HG02973 (cell line): ENCODE measurements at regions not wholly inside any gene's neighbourhood (a gene's known extent, or its start where the extent isn't known, plus 50 kb on each side); places are given as distances from the start of the nearest gene placed in this dataset.

Source experiments
- ATAC-seq: cut with Tn5 transposase; IDR thresholded peaks from one replicate; pipeline ENCODE4 v1.9.1; 2021; ENCODE audit warnings: moderate library complexity; ENCODE audit not compliant: unreplicated experiment

GRCh38 chr10:123518765-123519164, 147.4 kb upstream of the GPR26 start:
- ATAC-seq: no peak

- ATAC-seq: no peak
Measured at GRCh38 chr10:123519861-123520260, 146.3 kb upstream of the GPR26 start.

GRCh38 chr10:123521076-123521475, 145.1 kb upstream of the GPR26 start:
- ATAC-seq: no peak

- no peak for ATAC-seq
Measured at GRCh38 chr10:123521556-123521955, 144.6 kb upstream of the GPR26 start.

GRCh38 chr10:123522702-123523312, 143.3 kb upstream of the GPR26 start:
- ATAC-seq: no peak

- no peak for ATAC-seq
Measured at GRCh38 chr10:123523833-123524232, 142.3 kb upstream of the GPR26 start.

- ATAC-seq: no peak
Measured at GRCh38 chr10:123526356-123527064, 139.6 kb upstream of the GPR26 start.

GRCh38 chr10:123527151-123527550, 139.0 kb upstream of the GPR26 start:
- no peak for ATAC-seq

- ATAC-seq: no peak
Measured at GRCh38 chr10:123529146-123529760, 136.9 kb upstream of the GPR26 start.

GRCh38 chr10:123530166-123530870, 135.8 kb upstream of the GPR26 start:
- no peak for ATAC-seq

- ATAC-seq: no peak
Measured at GRCh38 chr10:123535386-123535785, 130.8 kb upstream of the GPR26 start.

- ATAC-seq: no peak
Measured at GRCh38 chr10:123536176-123536845, 129.8 kb upstream of the GPR26 start.

GRCh38 chr10:123537188-123537961, 128.8 kb upstream of the GPR26 start:
- ATAC-seq: no peak

- no peak for ATAC-seq
Measured at GRCh38 chr10:123538401-123539320, 127.5 kb upstream of the GPR26 start.

GRCh38 chr10:123544986-123545385, 121.2 kb upstream of the GPR26 start:
- no peak for ATAC-seq

GRCh38 chr10:123548770-123549169, 117.4 kb upstream of the GPR26 start:
- ATAC-seq: no peak

- no peak for ATAC-seq
Measured at GRCh38 chr10:123549761-123550454, 116.2 kb upstream of the GPR26 start.

- no peak for ATAC-seq
Measured at GRCh38 chr10:123550675-123551096, 115.5 kb upstream of the GPR26 start.

GRCh38 chr10:123551259-123551658, 114.9 kb upstream of the GPR26 start:
- no peak for ATAC-seq
